ENCODE measurements at regions not wholly inside any gene's neighbourhood (a gene's known extent, or its start where the extent isn't known, plus 50 kb on each side); places are given as distances from the start of the nearest gene placed in this dataset.
A peak's percentile ranks its signal among the peaks of the same experiment; 100 is the strongest.

GRCh38 chr3:189563853-189564563 lies 67.2 kb upstream of the TP63 start:
- Histone ChIP-seq H3K4me2 (no peak overlapping the region), H3K4me3 (no peak overlapping the region), H2AFZ (peak overlapping the region; percentile 56; the same call in 1 of the 2 replicates), H3K79me2 (replicated peaks; ENCODE audit: insufficient read depth) (no peaks in the 10 kb centered on the region), H3K27me3 (ENCODE audit: insufficient read depth) (no peaks in the 10 kb centered on the region), H3F3A (replicated peaks; ENCODE audit: low read depth) (no peaks in the 10 kb centered on the region), H3K4me1 (ENCODE audit: insufficient read depth) (no peaks in the 10 kb centered on the region), H3K36me3 (ENCODE audit: insufficient read depth) (no peaks in the 10 kb centered on the region), H4K20me1 (replicated peaks; ENCODE audit: insufficient read depth) (no peaks in the 10 kb centered on the region), H3K9me2 (ENCODE audit: insufficient read depth) (0 out of 2 replicates have a peak, but pooled peaks cover 5% of the 10 kb centered on the region), H3K27ac (ENCODE audit: low read depth) (0 out of 2 replicates have a peak overlapping the region, but pooled peaks have one; percentile 39)
- TF ChIP-seq ZNF114 (CRISPR knock-in tag; IDR thresholded peaks at IDR 0.05) (no peak), POLR2AphosphoS5 (IDR thresholded peaks at IDR 0.05; ENCODE audit: low read depth) (no peak), STAT1 (IDR thresholded peaks at IDR 0.05; ENCODE audit: unreplicated experiment) (no peak), EZH2 (IDR thresholded peaks at IDR 0.05; ENCODE audit: low read depth, unreplicated experiment) (no peak), EZH2phosphoT487 (IDR thresholded peaks at IDR 0.05; ENCODE audit: unreplicated experiment) (no peak), ZNF331 (CRISPR knock-in tag; IDR thresholded peaks at IDR 0.05; ENCODE audit: low read depth) (no peak), ETS1 (IDR thresholded peaks at IDR 0.05) (no peak), CTCF (conservative IDR thresholded peaks at IDR 0.05; ENCODE audit: low read depth in 2 of 2) (no peak), REST (IDR thresholded peaks at IDR 0.05; ENCODE audit: unreplicated experiment) (no peak), NANOG (IDR thresholded peaks at IDR 0.05; ENCODE audit: borderline replicate concordance) (no peak), CREB1 (CRISPR knock-in tag; IDR thresholded peaks at IDR 0.05; ENCODE audit: low read depth) (no peak)
- H3K4me1 Mint-ChIP-seq: peaks cover 6% of the 10 kb centered on the region; the same call in 2 of the 3 replicates
- no peaks in the 10 kb centered on the region for H3K27me3 Mint-ChIP-seq (ENCODE audit: insufficient read depth, low read depth, poor library complexity)
- H3K9me3 Mint-ChIP-seq: no peaks in the 10 kb centered on the region
- DNase-seq (ENCODE audit: low spot score) (no peak), ATAC-seq (no peak)
- no peaks in the 10 kb centered on the region for H3K36me3 Mint-ChIP-seq (ENCODE audit: low read depth)
- H3K27ac Mint-ChIP-seq: no peak overlapping the region
- H3K4me3 Mint-ChIP-seq: no peak overlapping the region
